Gastroesophageal sphincter (tissue), 3 donors: ENCODE measurements at regions not wholly inside any gene's neighbourhood (a gene's known extent, or its start where the extent isn't known, plus 50 kb on each side); places are given as distances from the start of the nearest gene placed in this dataset.

Experiments used
- CTCF ChIP-seq, 4 experiments: fragments of 200-600 bp in 2 of 4; fragments of 450-650 bp in 2 of 4; sonication (generic) in 1 of 4; IDR thresholded peaks; one replicate each; pipeline ENCODE4 v1.5.1; 2017 to 2019; ENCODE audit warnings: antibody characterized with exemption in 4 of 4, mild to moderate bottlenecking in 2 of 4, moderate library complexity in 2 of 4
- POLR2A ChIP-seq, 2 donors: fragments of 450-650 bp; IDR thresholded peaks; one replicate each; pipeline ENCODE4 v1.6.1; 2017; ENCODE audit warnings: antibody characterized with exemption in 2 of 2, mild to moderate bottlenecking in 2 of 2, moderate library complexity in 1 of 2
- POLR2AphosphoS5 ChIP-seq: sonication (generic); formaldehyde crosslinking; IDR thresholded peaks from one replicate; pipeline ENCODE4 v1.6.1; 2017; ENCODE audit warnings: antibody characterized with exemption

- TF ChIP-seq CTCF (IDR thresholded peaks at IDR 0.05) (no peak), POLR2AphosphoS5 (no peak), POLR2A (IDR thresholded peaks at IDR 0.05) (no peak)
These were observed 156.9 kb downstream of the C9orf50 start for GRCh38 chr9:129463994-129464393.
